ENCODE measurements at regions not wholly inside any gene's neighbourhood (a gene's known extent, or its start where the extent isn't known, plus 50 kb on each side); places are given as distances from the start of the nearest gene placed in this dataset.

GRCh38 chr13:38518328-38518727 is 168.5 kb upstream of the FREM2 start:
- H3K27ac ChIP-seq, result no peak overlapping the region
- H3K4me3 ChIP-seq, result no peak overlapping the region

GRCh38 chr13:38519229-38519911 is 167.5 kb upstream of the FREM2 start:
- Histone ChIP-seq H3K27ac (no peak overlapping the region), H3K4me3 (no peak overlapping the region)

GRCh38 chr13:38520041-38520440 is 166.8 kb upstream of the FREM2 start:
- no peak overlapping the region for H3K27ac ChIP-seq
- no peak overlapping the region for H3K4me3 ChIP-seq

GRCh38 chr13:38527140-38527539 is 159.7 kb upstream of the FREM2 start:
- Histone ChIP-seq H3K4me3 (no peak overlapping the region), H3K27ac (no peak overlapping the region)

GRCh38 chr13:38528986-38529385 is 157.9 kb upstream of the FREM2 start:
- Histone ChIP-seq H3K27ac (no peak overlapping the region), H3K4me3 (no peak overlapping the region)

- Histone ChIP-seq H3K27ac (no peak overlapping the region), H3K4me3 (no peak overlapping the region)
Measured at GRCh38 chr13:38530492-38530891, 156.4 kb upstream of the FREM2 start.

GRCh38 chr13:38535261-38535660 is 151.6 kb upstream of the FREM2 start:
- H3K4me3 ChIP-seq, result no peak overlapping the region
- H3K27ac ChIP-seq, result no peak overlapping the region

- Histone ChIP-seq H3K4me3 (no peak overlapping the region), H3K27ac (no peak overlapping the region)
Measured at GRCh38 chr13:38537051-38537450, 149.8 kb upstream of the FREM2 start.

- Histone ChIP-seq H3K27ac (no peak overlapping the region), H3K4me3 (no peak overlapping the region)
Measured at GRCh38 chr13:38538422-38538821, 148.5 kb upstream of the FREM2 start.

- Histone ChIP-seq H3K4me3 (no peak overlapping the region), H3K27ac (no peak overlapping the region)
Measured at GRCh38 chr13:38539632-38540031, 147.2 kb upstream of the FREM2 start.

GRCh38 chr13:38542601-38543000 is 144.3 kb upstream of the FREM2 start:
- Histone ChIP-seq H3K4me3 (no peak overlapping the region), H3K27ac (no peak overlapping the region)

- Histone ChIP-seq H3K27ac (no peak overlapping the region), H3K4me3 (no peak overlapping the region)
Measured at GRCh38 chr13:38543561-38543960, 143.3 kb upstream of the FREM2 start.

GRCh38 chr13:38563739-38564138 is 123.1 kb upstream of the FREM2 start:
- Histone ChIP-seq H3K4me3 (no peak overlapping the region), H3K27ac (no peak overlapping the region)

- Histone ChIP-seq H3K27ac (no peak overlapping the region), H3K4me3 (no peak overlapping the region)
Measured at GRCh38 chr13:38564256-38565150, 122.4 kb upstream of the FREM2 start.

- Histone ChIP-seq H3K4me3 (no peak overlapping the region), H3K27ac (no peak overlapping the region)
Measured at GRCh38 chr13:38566023-38566422, 120.9 kb upstream of the FREM2 start.

GRCh38 chr13:38566519-38566918 is 120.4 kb upstream of the FREM2 start:
- Histone ChIP-seq H3K27ac (no peak overlapping the region), H3K4me3 (no peak overlapping the region)

GRCh38 chr13:38570706-38571105 is 116.2 kb upstream of the FREM2 start:
- Histone ChIP-seq H3K27ac (no peak overlapping the region), H3K4me3 (no peak overlapping the region)

- Histone ChIP-seq H3K4me3 (no peak overlapping the region), H3K27ac (no peak overlapping the region)
Measured at GRCh38 chr13:38575427-38575826, 111.5 kb upstream of the FREM2 start.

GRCh38 chr13:38577048-38577447 is 109.8 kb upstream of the FREM2 start:
- H3K4me3 ChIP-seq, result no peak overlapping the region
- no peak overlapping the region for H3K27ac ChIP-seq

- H3K27ac ChIP-seq, result no peak overlapping the region
- no peak overlapping the region for H3K4me3 ChIP-seq
Measured at GRCh38 chr13:38582133-38582532, 104.7 kb upstream of the FREM2 start.

- Histone ChIP-seq H3K4me3 (no peak overlapping the region), H3K27ac (no peak overlapping the region)
Measured at GRCh38 chr13:38590230-38590629, 96.6 kb upstream of the FREM2 start.
